Bone marrow (tissue), 2 donors: ENCODE measurements at regions not wholly inside any gene's neighbourhood (a gene's known extent, or its start where the extent isn't known, plus 50 kb on each side); places are given as distances from the start of the nearest gene placed in this dataset.
"Not testable (repeated sequence)": the region's sequence is repeated elsewhere in the genome, so short reads cannot be mapped to it uniquely, and the experiment has no call there.

Experiments used
- DNase-seq, 2 donors: peaks; one replicate each; lab custom pipeline; 2025; lab: John Stamatoyannopoulos, UW

- DNase-seq: not testable (repeated sequence)
Measured at GRCh38 chr2:131639001-131639620, 111.4 kb downstream of the CCDC74A start.

GRCh38 chr2:131641414-131642206 lies 113.9 kb downstream of the CCDC74A start:
- peak in 1 of 2 donors; percentile 91 for DNase-seq

- DNase-seq: not testable (repeated sequence)
Measured at GRCh38 chr2:131643180-131643579, 115.5 kb downstream of the CCDC74A start.

- DNase-seq: no peak
Measured at GRCh38 chr2:131645177-131645765, 117.6 kb downstream of the CCDC74A start.

- not testable (repeated sequence) for DNase-seq
Measured at GRCh38 chr2:131646220-131646619, 118.5 kb downstream of the CCDC74A start.

GRCh38 chr2:131646669-131647297 lies 119.1 kb downstream of the CCDC74A start:
- DNase-seq: no peak

GRCh38 chr2:131648565-131648964 lies 120.9 kb downstream of the CCDC74A start:
- not testable (repeated sequence) for DNase-seq

- not testable (repeated sequence) for DNase-seq
Measured at GRCh38 chr2:131652246-131652645, 124.6 kb downstream of the CCDC74A start.

- not testable (repeated sequence) for DNase-seq
Measured at GRCh38 chr2:131654107-131654506, 126.4 kb downstream of the CCDC74A start.

- DNase-seq: no peak
Measured at GRCh38 chr2:131656816-131657633, 129.3 kb downstream of the CCDC74A start.

- DNase-seq: no peak
Measured at GRCh38 chr2:131657895-131658768, 130.4 kb downstream of the CCDC74A start.

- DNase-seq: no peak
Measured at GRCh38 chr2:131658769-131659131, 131.1 kb downstream of the CCDC74A start.

GRCh38 chr2:131659168-131659572 lies 131.5 kb downstream of the CCDC74A start:
- no peak for DNase-seq

- DNase-seq: not testable (repeated sequence)
Measured at GRCh38 chr2:131661101-131661782, 133.6 kb downstream of the CCDC74A start.

GRCh38 chr2:131661884-131662535 lies 134.3 kb downstream of the CCDC74A start:
- not testable (repeated sequence) for DNase-seq

GRCh38 chr2:131663501-131663900 lies 135.8 kb downstream of the CCDC74A start:
- not testable (repeated sequence) for DNase-seq

- DNase-seq: not testable (repeated sequence)
Measured at GRCh38 chr2:131665716-131666115, 138.0 kb downstream of the CCDC74A start.

- peak in 1 of 2 donors; percentile 91 for DNase-seq
Measured at GRCh38 chr2:131668794-131669540, 141.3 kb downstream of the CCDC74A start.
